ENCODE measurements at regions not wholly inside any gene's neighbourhood (a gene's known extent, or its start where the extent isn't known, plus 50 kb on each side); places are given as distances from the start of the nearest gene placed in this dataset.
"Not testable (repeated sequence)": the region's sequence is repeated elsewhere in the genome, so short reads cannot be mapped to it uniquely, and the experiment has no call there.

DNA sequence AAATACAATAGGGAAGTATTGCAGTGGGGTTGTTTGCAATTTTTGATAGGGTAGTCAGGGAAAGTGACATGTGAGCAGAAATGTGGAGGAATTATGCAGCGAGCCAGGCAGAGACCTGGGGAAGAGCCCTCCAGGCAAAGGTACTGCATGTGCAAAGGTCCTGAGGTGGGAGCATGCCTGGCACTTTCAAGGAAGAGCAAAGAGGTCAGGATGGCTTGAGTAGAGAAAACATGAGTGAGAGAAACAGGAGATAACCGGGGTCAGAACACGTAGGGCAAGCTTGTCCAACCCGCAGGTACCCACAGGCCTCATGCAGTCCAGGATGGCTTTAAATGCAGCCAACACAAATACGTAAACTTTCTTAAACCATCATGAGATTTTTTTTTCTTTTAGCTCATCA, 71.0 kb downstream of the COQ2 start:
- no peak for DNase-seq

DNA sequence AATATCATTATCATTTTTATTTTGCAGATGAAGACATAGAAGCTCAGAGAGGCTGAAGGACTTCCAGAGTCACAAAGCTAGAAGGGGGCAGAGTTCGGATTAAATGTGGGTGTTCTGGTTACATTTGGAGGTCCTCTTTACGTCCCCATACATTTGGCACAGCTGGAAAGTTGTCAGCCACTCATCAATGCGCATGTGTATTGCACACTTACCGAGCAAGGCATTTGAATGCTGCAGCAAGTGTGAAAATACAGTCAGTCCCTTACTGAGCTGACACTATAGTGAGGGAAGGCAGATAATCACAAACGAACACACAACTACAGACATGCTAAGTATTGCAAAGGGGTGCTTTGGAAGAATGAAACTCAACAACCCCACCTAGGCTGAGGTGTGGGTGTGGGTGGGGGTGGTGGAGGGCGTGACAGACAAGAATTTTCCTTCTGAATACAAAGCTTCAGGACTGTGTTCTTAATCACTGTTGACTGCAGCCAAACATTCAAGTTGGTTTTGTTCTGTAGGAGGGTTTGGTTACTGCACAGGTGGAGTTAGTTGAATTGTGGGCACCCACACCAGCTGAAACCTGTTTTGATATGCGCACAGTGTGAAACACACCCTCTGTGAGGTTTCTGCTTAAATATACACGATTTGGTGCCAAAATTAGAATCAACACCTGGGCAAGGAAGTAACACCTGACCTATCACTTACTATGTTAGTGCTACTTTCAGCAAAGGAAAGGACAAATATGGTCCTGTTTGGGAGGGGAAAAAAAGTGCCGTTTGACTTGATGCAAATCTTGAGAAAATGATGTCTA, 72.4 kb downstream of the COQ2 start:
- peak in 2 of 3 experiments; percentile 11 to 20 for DNase-seq

DNA sequence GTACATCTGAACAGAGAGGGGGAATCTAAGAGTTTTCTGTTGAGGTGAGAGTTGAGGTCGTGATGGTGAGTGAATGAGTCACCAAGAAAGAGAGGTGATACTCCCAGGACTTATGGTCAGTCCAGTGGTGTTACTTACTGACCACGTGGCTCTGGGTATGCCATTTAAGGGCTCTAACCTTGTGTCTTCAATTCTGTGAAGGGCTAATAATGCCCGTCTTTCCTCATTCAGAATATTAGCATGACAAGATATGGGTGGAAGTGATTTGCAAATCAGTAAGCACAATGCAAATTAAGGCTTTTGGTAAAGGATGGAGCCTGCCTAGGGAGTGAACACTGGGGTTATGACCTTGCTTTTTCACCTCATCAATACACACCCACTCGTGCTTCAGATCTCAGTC, 75.2 kb downstream of the COQ2 start:
- DNase-seq = no peak

DNA sequence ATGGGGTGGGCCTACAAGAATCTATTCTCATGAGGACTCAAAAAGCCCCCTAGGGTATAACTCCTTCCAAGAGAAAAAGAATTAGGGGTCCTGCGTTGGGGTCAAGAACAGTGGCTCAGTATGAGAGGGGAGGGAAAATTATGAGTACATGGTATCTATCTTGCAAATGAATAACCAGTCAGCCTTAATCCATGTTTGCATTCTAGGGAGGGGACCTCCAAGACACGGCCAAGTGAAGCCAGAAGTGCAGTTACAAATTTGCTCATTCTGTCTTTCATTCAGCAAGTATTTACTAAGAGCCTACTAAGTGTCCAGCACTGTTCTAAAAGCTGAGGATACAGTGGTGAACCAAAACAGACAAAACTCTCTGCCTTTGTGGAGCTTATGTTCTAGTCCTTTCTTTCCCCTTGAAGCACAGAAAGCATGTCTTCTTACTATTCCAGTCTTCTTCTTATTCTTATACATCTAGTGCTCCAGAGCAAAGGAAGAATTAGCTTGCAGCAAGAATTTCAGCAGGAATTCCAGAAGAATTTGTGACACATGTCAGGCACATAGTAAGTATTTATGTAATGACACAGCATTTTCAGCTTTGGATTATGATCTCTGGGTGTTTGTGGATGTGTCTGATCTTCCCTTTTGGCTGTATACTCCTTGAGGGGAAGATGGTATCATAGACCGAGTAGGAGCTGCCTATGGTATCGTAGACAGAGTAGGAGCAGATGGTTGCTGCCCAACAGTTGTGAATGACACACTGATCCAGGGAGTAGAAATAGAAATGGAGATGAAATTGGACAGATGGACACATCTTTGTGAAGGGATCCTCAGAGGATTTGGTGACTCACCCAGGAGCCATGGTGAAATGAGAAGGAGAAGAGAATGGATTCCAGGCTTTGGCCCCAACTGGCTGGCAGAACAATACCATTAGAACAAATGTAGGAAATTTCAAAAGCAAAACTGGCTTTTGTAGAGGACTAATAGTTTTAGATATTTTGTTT, 75.9 kb downstream of the COQ2 start:
- DNase-seq = no peak

DNA sequence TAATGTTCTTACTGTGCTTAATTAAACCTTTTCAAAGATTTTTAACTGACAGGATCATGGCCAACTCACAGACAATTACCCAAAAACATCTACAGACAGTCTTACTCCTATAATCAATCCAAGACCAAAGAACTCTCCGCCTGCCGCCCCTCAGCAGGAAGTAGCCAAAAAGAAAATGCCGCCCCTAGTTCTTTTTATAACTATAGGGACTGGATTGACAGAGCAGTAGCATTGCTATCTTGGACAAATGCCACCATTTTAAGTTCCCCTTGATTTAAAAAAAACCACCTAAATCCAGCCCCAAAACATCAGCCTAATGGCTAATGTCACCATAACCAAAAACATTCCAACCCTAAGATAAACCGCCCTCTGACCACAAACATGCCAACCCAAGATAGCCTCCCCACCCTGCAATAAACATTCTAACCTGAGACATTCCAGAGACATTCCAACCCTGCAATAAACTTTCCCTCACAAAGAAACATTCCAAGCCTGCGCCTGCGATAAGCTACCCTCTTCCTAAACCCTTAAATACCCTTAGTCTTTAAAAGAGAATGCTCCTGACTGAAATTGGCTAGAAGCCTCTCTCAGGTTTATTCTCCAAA, 77.0 kb downstream of the COQ2 start:
- no peak for DNase-seq

DNA sequence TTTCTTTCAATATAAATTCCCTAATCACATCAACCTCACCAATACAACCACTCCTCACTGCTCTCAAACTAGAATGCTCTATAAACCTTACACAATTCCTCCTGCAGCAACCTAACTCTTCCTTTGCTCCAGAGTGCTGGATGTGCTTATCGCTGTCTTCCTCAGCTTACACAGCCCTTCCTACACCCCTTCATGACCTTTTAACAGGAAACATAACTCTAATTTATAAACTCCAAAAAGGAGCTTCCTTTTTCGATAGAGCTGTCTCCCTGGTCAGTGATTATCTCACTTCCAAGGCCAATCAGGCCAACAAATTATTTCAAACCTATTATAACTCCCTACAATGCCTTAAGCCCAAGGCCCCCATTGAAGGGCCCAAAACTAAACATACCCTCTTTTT, 78.8 kb downstream of the COQ2 start:
- no peak for DNase-seq

DNA sequence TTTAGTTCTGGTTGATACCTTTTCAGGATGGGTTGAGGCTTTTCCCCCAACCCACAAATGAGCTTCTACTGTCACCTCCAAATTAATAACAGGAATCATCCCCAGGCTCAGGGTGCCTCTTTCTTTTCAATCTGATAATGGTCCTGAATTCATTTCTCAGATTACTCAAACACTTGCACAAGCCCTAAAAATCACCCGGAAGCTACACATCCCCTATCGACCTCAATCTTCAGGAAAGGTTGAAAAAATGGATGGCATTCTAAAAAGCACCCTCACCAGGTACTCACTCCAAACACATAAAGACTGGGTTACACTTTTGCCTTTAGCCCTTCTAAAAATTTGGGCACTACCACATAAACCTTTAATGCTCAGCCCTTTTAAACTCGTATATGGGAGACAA, 79.9 kb downstream of the COQ2 start:
- DNase-seq = no peak

DNA sequence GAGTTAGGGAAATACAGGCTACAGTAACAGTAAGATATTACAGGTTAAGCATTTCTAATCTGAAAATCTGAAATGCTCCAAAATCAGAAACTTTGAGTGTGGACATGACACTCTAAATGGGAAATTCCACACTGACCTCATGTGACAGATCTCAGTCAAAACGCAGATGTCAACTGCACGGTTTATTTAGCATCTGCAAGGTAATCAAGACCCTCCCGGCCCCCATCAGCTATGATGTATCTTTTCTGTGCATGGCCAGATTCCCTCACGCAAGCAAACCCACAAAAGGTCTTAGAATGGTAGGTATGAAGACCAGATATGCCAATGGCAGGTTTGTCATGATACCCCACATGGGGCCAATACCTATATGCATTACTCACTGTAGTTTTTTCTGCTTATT, 82.8 kb downstream of the COQ2 start:
- DNase-seq = no peak

DNA sequence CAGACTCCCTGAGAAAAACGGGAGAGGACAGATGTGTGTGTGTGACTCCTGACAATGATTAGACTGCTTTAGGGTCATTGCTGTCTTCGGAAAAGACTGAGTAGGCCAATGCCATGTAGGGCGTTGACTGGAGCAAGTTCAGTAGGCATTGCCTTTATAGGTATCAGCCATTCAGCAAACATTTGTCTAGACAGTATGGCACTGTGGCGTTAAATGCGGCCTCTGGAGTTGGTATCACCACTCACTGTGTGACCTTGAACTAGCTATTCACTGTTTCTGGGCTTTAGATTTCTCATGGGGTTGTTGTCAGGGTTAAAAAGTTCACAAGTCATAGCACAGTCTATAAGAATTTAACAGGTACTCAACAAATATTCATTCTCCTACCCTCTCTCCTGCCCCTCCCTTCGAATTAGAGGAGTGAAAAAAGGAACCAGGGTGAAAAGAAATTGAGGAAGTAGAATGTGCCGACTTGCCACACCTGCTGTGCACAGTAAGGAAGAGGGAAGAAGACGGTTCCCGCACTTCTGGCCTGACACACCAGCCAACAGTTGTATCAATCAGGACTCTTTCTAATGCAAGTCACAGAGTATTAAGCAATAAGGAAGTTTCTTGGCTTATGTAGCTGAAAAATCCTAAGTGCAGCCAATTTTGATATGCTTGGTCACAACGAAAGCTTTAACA, 83.2 kb upstream of the PLAC8 start:
- no peak for DNase-seq

DNA sequence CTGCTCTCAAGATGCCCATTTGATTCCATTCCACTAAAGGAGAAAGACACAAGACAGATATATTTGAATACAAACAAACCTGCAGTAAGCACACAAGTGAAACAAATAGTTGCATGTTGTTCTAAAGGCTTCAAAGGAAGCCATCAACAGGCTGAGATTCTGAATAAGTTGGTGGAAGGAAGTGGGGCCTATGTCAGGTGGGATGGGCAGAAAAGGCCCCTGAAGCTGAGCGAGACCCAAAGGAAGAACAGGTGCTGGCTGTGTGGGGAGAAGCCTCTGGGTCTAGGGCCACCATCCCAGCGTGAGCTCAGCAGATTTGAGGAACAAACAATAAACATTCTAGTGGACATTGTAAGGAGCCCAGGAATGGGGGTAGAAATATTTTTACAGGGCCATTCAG, 82.4 kb upstream of the PLAC8 start:
- DNase-seq = no peak

DNA sequence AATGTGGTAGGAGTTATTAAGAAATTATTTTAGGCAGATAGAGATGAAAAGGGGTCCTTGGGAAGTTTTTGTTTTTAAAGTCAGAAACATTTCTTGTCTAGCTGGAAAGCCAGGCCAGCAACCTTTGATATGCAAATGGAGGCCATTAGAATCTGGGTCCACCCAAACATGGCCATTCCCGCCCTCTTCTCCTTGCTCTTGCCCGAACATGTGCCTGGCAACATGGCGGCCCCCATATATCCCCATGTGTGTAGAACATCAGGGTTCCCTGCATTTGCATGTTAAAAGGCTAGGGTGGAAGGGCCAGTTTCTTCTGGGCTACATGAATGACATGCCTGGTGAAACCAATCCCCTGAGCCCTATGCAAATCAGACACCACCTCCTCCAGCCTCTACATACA, 80.7 kb upstream of the PLAC8 start:
- DNase-seq = no peak

DNA sequence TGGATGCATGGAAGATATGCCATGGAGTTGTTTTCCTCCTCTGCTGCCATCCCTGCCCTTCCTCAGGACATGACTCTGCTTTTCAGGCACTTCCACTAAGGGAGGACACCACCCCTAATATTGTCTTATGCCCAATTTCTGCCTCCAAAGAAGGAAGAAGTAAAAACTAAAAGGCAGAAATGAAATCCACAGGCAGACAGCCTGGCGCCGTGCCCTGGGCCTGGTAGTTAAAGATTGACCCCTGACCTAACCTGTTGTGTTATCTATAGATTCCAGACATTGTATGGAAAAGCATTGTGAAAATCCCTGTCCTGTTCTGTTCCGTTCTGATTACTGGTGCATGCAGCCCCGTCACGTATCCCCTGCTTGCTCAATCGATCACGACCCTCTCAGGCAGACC, 80.1 kb upstream of the PLAC8 start:
- not testable (repeated sequence) for DNase-seq

DNA sequence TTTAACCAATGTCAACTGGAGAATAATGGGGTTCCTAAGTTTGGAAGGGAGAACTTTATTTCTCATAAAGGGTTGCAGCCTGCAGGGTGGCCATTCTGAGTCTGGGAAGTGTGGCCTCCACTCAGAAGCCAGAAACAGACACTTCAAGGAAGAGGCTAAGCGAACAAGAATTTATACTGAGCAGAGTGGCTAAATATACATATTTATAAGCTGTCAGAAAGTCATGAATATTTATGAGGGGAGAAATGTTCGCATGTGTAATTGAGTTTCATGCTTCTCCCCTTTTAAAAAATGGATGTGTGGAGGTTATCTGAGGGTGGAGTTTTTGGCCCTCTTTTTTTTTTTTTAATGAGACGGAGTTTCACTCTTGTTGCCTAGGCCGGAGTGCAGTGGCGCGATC, 78.1 kb upstream of the PLAC8 start:
- no peak for DNase-seq

DNA sequence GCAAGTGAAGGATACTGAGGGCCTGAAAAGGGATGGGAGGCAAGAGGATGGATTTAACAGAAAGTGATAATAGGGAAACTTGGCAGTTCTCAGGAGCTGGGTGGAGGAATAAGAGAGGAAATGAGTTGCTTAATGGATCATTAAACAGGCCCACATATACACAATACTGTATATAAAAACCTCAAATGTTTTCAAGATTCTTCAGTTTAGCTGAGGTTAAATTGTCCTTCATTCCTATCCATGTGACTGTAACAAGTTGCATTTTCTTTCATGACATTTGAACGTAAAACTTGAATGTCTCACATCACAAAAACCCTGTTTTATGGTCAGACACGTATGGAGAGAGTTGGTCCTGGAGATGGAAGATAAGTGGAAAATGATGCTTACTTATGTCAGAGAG, 76.5 kb upstream of the PLAC8 start:
- no peak for DNase-seq

DNA sequence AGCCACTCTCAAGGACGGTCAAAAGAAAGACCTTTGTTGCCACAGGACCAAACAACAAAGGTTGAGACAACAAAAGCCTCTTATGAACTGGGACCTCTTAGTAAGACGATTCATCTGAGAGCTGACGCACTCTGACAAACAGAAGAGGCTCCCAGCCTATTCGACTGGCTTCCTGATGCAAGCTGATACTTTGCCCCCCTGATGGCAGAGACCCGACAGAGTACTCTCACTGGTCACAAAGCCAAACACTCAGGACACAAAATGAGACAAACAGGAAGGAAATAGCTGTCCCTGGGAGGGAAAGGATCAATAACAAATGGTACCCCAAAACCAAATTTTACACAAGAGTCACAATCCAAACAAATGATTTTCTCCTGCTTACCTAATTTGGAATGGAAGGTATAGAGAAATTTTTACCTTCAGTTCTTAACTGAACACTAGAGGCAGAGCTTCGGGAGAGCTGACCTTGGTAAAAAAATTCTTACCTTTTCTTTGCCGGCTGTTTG, 75.2 kb upstream of the PLAC8 start:
- DNase-seq = peak in 1 of 3 experiments; percentile 65

DNA sequence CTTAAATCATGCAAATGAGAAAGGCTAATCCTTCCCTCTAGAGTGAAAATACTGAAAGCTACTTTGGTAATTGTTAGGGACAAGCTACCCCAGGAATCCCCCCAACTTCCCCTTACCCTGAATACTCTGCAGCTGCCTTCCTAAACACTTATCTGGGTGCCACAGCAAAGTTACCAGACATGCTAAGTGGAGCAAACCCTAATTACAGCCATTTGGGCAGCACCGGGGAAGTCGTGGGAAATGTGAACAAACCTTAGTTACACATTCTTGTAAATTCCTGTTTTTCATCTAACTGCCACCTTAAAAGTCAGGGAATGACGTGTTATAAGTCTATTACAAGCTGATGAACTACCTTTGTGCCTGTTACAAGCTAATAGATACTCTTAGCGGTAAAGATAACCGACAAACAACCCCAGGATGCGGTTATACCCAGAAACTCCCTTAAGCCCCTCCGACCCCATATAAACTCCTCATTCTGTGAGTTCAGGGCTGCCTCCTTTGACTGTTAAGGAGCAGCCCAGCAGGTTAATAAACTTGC, 66.0 kb upstream of the PLAC8 start:
- no peak for DNase-seq

DNA sequence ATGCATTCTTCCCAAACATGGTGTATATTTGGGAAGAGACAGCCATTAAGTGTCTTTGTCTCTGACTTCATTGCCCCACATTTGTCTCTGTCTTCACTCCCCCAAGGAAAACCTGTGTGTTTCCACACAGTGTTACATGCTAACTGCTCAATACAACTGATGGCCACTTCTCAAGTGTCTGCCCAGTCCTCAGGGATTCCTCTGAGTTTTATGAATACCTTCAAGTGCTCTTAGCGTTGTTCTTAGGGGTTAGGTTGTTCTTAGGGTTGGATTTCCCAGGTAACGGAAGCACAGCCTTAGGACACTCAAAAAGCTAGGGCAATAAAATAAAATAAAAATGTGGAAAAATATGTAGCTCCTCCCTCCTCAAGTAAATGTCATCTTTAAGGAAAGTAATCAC, 64.7 kb upstream of the PLAC8 start:
- peak in 1 of 3 experiments; percentile 73 for DNase-seq

DNA sequence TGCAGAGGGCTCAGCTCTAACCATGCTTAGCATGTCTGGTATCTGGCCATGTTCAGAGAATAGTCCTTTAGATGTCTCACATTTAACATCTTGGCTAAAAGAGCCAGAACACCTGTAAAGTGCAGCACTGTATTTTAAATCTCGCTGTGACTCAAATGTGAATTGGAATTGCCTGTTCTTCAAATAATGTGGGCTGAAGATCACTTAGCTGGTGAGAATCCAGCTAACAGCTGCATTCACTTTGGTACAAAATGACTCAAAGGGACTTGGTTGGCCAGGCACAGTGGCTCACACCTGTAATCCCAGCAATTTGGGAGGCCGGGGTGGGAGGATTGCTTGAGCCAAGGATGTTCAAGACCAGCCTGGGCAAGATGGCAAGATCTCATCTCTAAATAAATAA, 63.5 kb upstream of the PLAC8 start:
- no peak for DNase-seq

DNA sequence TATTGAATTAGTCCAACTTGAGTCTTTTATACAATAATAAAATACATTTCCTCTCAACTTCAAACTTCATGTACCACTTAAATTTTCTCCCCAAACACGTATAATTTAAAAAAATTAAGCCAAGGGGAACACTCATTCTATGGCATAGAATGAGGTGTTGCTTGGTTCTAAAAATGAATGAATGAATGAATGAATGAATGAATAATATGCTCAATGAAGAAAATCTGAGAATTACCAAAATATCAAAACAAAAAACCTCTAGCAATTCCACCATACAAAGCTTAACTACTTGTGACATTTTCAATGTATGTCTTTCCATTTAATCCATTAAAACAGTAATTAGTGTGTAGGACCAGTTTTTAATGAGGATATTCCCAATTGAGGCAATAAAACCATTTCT, 62.7 kb upstream of the PLAC8 start:
- DNase-seq = no peak

DNA sequence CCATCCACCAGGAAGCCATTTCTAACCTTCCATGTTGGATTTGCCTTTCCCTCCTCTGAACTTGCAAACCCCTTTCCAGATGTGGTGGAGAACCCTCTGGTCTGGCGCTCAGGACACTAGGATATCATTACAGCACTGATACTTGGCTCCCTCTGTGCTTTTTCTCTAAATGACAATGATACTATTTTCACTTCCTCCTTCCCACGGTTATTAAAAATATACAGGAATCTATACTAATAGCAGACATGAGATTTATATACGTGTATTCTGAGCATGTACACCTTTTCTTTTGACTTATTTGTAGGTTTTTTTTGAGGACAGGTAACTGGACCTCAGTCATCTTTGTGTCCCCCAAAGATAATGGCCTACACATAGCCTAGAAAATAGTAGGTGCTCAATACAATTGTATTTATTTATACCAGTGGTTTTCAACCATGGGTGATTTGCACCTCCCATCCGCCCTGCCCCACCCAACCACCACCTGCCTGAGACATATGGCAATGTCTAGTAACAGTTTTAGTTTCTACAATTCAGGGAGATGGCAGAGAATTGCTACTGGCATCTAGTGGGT, 60.4 kb upstream of the PLAC8 start:
- DNase-seq = no peak

DNA sequence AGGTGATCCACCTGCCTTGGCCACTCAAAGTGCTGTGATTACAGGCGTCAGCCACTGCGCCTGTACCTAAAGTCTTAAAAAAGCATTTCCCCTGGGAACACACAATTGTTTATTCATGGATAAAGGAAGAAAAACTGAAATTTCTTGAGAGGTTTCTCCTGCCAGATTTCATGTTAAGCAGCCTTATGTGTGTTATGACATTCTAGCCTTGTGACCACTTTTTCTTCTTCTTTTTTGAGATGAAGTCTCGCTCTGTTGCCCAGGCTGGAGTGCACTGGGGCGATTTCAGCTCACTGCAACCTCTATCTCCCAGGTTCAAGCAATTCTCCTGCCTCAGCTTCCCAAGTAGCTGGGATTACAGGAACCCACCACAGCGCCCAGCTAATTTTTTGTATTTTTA, 57.8 kb upstream of the PLAC8 start:
- no peak for DNase-seq

DNA sequence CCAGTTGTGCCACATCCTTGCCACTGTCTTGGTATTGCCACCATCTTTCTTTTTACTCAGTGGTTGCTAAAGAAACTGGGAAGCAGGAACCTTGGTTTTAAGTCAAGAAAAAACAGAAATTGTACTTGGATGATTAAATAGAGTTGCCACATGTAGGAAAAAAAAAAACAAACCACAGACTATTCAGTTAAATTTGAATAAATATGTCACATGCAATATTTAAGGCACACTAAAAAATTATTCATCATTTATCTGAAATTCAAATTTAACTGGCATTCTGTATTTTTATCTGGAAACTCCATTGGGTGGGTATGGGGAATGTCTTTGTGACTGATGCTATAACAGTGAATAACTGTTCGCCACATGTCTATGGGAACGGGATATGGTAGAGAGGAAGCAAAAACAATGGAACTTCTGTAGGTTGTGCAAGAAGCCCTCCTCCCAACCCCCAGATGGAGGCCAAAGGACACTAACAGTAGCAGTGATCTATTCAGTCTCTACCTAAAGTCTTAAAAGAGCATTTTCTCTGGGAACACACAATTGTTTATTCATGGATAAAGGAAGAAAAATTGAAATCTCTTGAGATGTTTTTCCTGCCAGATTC, 57.0 kb upstream of the PLAC8 start:
- no peak for DNase-seq

Measured in NCI-H1417 (cell line).